ENCODE measurements at regions not wholly inside any gene's neighbourhood (a gene's known extent, or its start where the extent isn't known, plus 50 kb on each side); places are given as distances from the start of the nearest gene placed in this dataset.

- peaks cover 5 to 13% of the 10 kb centered on the region in 2 experiments for H3K4me1 Mint-ChIP-seq
- Histone ChIP-seq H4K20me1 (ENCODE audit: control insufficient read depth, insufficient read depth, insufficient read length) (no peaks in the 10 kb centered on the region), H3K56ac (ENCODE audit: insufficient read length, low read depth, low read length) (no peak overlapping the region), H3K23me2 (ENCODE audit: insufficient read length, low read depth, low read length, poor library complexity, severe bottlenecking) (no peaks in the 10 kb centered on the region), H3K4ac (ENCODE audit: low read depth, low read length) (no peak overlapping the region), H3K18ac (ENCODE audit: insufficient read length, low read depth, low read length) (no peak overlapping the region), H3T11ph (ENCODE audit: low read length) (no peak overlapping the region), H2BK20ac (ENCODE audit: low read depth, low read length, poor library complexity, severe bottlenecking) (no peak overlapping the region), H2BK120ac (ENCODE audit: low read depth, low read length, poor library complexity, severe bottlenecking) (no peak overlapping the region), H3K27me3 (ENCODE audit: insufficient read depth, low read length) (no peaks in the 10 kb centered on the region), H2AFZ (ENCODE audit: low read length) (no peak overlapping the region), H3K14ac (ENCODE audit: insufficient read depth, low read length) (no peak overlapping the region), H3K23ac (ENCODE audit: insufficient read length, low read depth, low read length) (no peak overlapping the region), H2BK12ac (ENCODE audit: insufficient read length, low read depth, low read length) (no peak overlapping the region), H3K9me3 (ENCODE audit: control insufficient read depth, low read depth, low read length) (no peaks in the 10 kb centered on the region), H3K27ac (ENCODE audit: insufficient read length, low read depth, low read length) (no peak overlapping the region), H2BK15ac (ENCODE audit: low read depth, low read length) (no peak overlapping the region), H2BK5ac (ENCODE audit: insufficient read length, low read length) (no peak overlapping the region), H3K9ac (ENCODE audit: extremely low read depth, insufficient read length, low read length) (no peak overlapping the region), H4K8ac (replicated peaks; ENCODE audit: insufficient read length, low read depth, low read length) (no peak overlapping the region), H3K79me2 (ENCODE audit: insufficient read depth, low read length) (no peaks in the 10 kb centered on the region), H3K4me2 (ENCODE audit: insufficient read depth, insufficient read length, low read length) (no peak overlapping the region), H3K79me1 (ENCODE audit: insufficient read depth, low read depth, low read length, poor library complexity, severe bottlenecking) (no peaks in the 10 kb centered on the region), H4K5ac (ENCODE audit: insufficient read length, low read depth, low read length) (no peak overlapping the region), H3K4me1 (ENCODE audit: insufficient read depth, low read length) (no peaks in the 10 kb centered on the region; the same call in 1 of the 2 replicates), H4K91ac (ENCODE audit: insufficient read length, low read depth, low read length) (no peak overlapping the region), H2AK5ac (ENCODE audit: insufficient read length, low read length) (no peak overlapping the region)
- TF ChIP-seq, protein P1, sequence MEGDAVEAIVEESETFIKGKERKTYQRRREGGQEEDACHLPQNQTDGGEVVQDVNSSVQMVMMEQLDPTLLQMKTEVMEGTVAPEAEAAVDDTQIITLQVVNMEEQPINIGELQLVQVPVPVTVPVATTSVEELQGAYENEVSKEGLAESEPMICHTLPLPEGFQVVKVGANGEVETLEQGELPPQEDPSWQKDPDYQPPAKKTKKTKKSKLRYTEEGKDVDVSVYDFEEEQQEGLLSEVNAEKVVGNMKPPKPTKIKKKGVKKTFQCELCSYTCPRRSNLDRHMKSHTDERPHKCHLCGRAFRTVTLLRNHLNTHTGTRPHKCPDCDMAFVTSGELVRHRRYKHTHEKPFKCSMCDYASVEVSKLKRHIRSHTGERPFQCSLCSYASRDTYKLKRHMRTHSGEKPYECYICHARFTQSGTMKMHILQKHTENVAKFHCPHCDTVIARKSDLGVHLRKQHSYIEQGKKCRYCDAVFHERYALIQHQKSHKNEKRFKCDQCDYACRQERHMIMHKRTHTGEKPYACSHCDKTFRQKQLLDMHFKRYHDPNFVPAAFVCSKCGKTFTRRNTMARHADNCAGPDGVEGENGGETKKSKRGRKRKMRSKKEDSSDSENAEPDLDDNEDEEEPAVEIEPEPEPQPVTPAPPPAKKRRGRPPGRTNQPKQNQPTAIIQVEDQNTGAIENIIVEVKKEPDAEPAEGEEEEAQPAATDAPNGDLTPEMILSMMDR (conservative IDR thresholded peaks at IDR 0.05) = no peak
- peaks cover 5 to 26% (median 13%) of the 10 kb centered on the region in 3 experiments; a peak in 6 of 7 replicates for H3K36me3 Mint-ChIP-seq (ENCODE audit: insufficient read depth in 1 of 3, low read depth in 3 of 3)
- no peak overlapping the region for H3K4me3 Mint-ChIP-seq
- H3K27me3 Mint-ChIP-seq (ENCODE audit: low read depth) = no peaks in the 10 kb centered on the region
- peak overlapping the region in 1 of 3 experiments; percentile 83; a peak in 2 of 7 replicates for H3K27ac Mint-ChIP-seq
- H3K9me3 Mint-ChIP-seq = peaks cover 17 to 19% of the 10 kb centered on the region in 2 experiments
- 100% methylated on average over 2 of the region's 4 CpGs for WGBS (ENCODE audit: extremely low coverage, insufficient read length, low lambda C conversion rate)
- no peak for DNase-seq
Observed at GRCh38 chr7:39883812-39884390, 66.2 kb upstream of the CDK13 start.
